ENCODE measurements at regions not wholly inside any gene's neighbourhood (a gene's known extent, or its start where the extent isn't known, plus 50 kb on each side); places are given as distances from the start of the nearest gene placed in this dataset.

DNA sequence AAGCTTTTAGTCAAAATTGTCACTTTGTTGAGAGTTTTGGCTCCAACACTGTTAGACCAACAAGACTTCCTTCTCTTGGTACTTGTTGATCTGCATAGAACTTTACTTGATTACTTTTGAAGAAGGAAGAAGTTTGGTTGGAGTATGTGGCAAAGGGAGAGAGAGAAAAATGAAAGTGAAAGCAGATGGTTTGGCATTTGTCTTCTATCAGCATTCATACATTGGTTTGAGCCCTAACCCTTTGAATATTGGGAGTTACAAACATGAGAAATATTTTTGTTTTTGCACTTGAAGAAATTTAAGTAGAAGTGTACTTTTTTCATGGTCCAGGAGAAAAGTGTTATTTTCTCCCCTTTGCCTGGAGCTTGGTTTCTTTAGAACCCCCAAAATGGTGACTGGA, 169.8 kb downstream of the ADGRL4 start:
- no peaks in the 10 kb centered on the region for H3K4me1 ChIP-seq (ENCODE audit: control insufficient read depth, insufficient read depth, low read length)
- H3K9me3 ChIP-seq (ENCODE audit: control insufficient read depth, low read length), result no peaks in the 10 kb centered on the region
- H3K9me3 Mint-ChIP-seq, result no peaks in the 10 kb centered on the region
- H3K27me3 Mint-ChIP-seq (ENCODE audit: insufficient read depth), result no peaks in the 10 kb centered on the region
- H3K27ac Mint-ChIP-seq, result no peak overlapping the region
- H3K36me3 ChIP-seq (ENCODE audit: control insufficient read depth, insufficient read depth, low read length), result no peaks in the 10 kb centered on the region
- no peak overlapping the region for H3K9ac ChIP-seq (ENCODE audit: extremely low read depth, low read length, poor library complexity, severe bottlenecking)
- H3K27me3 ChIP-seq (ENCODE audit: control insufficient read depth, insufficient read depth, low read length, poor library complexity, severe bottlenecking), result no peaks in the 10 kb centered on the region
- H3K36me3 Mint-ChIP-seq (ENCODE audit: low read depth), result no peaks in the 10 kb centered on the region
- H3K27ac ChIP-seq (ENCODE audit: low read depth, low read length), result no peak overlapping the region
- DNase-seq, result no peak
- no peak for TF ChIP-seq CTCF (conservative IDR thresholded peaks at IDR 0.05)
- H3K4me3 ChIP-seq (ENCODE audit: low read length), result no peak overlapping the region
- H3K4me3 Mint-ChIP-seq, result no peak overlapping the region
- H3K4me1 Mint-ChIP-seq, result peaks cover 8% of the 10 kb centered on the region

- Mint-ChIP-seq H3K4me3 (no peak overlapping the region), H3K9me3 (peaks cover under 1% of the 10 kb centered on the region), H3K27me3 (ENCODE audit: insufficient read depth) (no peaks in the 10 kb centered on the region), H3K4me1 (peaks cover 8% of the 10 kb centered on the region), H3K36me3 (ENCODE audit: low read depth) (no peaks in the 10 kb centered on the region), H3K27ac (no peak overlapping the region)
- peak; percentile 88 for TF ChIP-seq CTCF (conservative IDR thresholded peaks at IDR 0.05)
- Histone ChIP-seq H3K27me3 (ENCODE audit: control insufficient read depth, insufficient read depth, low read length, poor library complexity, severe bottlenecking) (no peaks in the 10 kb centered on the region), H3K36me3 (ENCODE audit: control insufficient read depth, insufficient read depth, low read length) (no peaks in the 10 kb centered on the region), H3K9me3 (ENCODE audit: control insufficient read depth, low read length) (no peaks in the 10 kb centered on the region), H3K4me1 (ENCODE audit: control insufficient read depth, insufficient read depth, low read length) (no peaks in the 10 kb centered on the region), H3K27ac (ENCODE audit: low read depth, low read length) (no peak overlapping the region), H3K9ac (ENCODE audit: extremely low read depth, low read length, poor library complexity, severe bottlenecking) (no peak overlapping the region), H3K4me3 (ENCODE audit: low read length) (no peak overlapping the region)
- peak; percentile 69 for DNase-seq
- 50% methylated on average over 2 of the region's 2 CpGs; no CpG with 5 or more reads in 1 of the 2 experiments for whole genome bisulfite sequencing, 2 experiments (ENCODE audit: insufficient coverage in 1 of 2, insufficient read length in 1 of 2)
Observed at GRCh38 chr1:78839704-78840277, 166.7 kb downstream of the ADGRL4 start.

Measured in endodermal cell (in vitro differentiated cells).